ENCODE measurements at regions not wholly inside any gene's neighbourhood (a gene's known extent, or its start where the extent isn't known, plus 50 kb on each side); places are given as distances from the start of the nearest gene placed in this dataset.

DNA sequence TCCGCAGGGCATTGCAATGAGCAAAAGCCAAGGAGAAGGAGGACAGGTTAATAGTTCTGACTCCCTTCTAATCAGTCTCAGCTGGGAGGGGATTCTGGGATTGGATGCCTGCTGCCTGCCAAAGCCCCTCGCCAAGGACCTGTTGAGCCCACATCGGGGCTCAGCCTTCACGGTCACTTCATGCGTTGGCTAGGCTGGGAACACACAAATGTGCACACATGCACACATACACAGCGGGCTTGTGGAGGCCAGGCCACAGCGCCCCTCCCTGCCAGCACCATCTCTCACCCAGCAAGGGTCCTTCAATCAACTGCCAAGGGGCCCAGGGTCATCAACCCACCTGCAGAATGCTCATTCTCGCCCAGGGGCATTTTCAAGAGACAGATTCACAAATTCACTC is 113.9 kb downstream of the C5orf15 start:
- DNase-seq (ENCODE audit: low read depth): no peak

DNA sequence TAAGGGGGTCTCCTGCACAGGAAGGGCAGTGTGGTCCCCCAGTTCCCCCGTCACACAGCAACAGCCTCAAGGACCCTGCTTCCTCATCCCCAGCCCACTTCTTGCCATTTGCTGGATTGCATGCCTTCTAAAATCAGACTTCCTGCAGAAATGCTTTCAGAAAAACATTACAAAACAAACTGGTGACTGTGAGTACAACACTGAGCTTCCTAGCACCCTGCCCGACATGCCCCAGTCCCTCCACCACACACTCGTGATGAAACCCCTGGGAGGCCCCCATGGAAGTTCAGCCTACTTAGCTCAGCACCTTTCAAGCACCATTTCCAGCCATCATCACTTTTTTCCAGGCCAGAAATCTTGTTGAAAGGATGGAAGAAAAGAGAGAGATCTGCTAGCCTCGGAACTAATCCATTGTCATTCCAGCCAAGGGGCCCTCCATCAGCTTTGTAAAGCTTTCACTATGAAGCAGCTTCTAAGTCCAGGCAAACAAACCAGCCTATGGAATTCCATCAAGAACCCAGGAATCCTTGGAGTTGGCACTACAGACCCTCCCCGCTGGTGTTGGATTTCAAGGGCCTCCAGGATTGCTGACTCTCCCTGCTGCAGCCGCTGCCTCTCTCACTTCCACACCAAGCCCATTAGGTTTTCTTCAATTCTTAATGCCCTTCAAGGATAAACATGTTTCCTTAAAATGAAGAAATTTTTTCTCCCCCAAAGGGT is 114.6 kb downstream of the C5orf15 start:
- no peak for DNase-seq (ENCODE audit: low read depth)

DNA sequence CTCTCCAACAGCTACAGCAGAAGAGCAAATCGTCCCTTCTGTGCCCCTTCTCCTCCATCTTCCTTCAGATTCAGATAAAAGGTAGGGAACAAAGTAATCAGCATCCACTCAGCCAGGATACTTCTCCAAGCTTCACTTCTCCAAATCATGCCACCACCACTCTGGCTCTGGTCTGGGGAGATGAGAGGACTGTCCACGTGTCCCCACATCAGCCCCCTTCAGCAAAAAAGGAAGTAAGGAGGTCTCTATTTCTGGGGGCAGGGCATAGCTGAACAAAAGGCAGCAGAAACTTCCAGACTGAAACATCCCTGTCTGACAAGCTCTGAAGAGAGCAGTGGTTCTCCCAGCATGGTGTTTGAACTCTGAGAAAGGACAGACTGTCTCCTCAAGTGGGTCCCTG is 116.9 kb downstream of the C5orf15 start:
- no peak for DNase-seq (ENCODE audit: low read depth)

GRCh38 chr5:133850811-133851210 is 117.6 kb downstream of the C5orf15 start:
- no peak for DNase-seq (ENCODE audit: low read depth)

DNA sequence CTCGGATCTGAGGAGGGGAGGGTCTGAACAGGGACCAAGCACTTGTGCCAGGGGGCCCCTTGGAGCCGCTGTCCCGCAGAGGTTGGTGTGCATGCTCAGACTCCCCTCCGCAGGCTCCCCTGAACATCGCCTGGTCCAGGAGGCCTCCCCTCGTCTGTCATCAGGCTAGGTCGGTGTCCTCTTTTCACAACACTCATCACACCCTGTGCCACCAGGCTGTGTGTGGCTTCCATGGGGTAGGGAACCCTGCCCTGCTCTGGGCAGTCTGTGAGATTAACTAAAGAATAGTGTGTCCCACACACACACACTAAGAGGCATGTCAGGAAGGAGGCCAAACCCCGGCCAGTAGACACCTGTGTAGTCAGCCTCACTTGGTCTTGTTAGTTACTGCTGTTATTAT is 119.3 kb downstream of the C5orf15 start:
- no peak for DNase-seq (ENCODE audit: low read depth)

DNA sequence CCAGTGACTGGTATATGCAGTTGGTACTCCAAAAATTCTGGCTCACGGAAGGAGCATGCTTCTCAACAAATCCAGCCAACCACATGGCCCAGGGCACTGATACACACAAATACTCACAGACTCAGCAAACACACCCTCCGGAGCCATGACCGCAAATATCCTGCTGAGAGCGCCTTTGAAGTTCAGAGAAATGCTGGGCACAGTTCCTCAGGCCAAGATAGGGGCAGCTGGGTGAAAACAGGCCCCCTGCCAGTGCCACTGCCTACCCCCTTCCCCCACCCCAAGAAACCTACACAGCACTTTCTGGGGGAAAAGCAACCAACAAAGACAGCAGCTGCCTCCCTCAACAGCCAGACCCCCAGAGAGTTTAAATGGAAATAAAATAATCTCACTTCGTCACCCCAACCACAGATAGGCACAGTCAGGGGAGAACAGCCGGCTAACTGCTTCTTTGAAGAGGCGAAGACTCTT is 120.0 kb downstream of the C5orf15 start:
- DNase-seq (ENCODE audit: low read depth): no peak

DNA sequence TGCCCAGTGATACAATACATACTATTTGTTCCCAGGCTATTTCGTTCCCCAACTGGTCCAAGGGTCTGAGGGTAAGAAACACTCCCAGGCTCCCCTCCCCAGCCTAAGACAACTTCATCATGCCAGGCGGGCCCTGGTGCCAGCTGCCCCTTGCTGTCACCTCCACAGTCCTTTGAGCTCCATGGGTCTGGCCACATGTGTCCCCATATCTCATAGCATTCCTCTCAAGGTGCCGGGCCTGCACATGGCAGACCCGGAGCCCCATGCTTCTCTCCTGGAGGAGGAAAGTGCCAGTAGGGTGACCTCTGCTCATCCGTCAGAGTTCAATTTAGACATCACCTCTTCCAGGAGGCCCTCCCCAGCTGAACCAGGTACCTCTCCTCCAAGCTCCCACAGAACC is 120.5 kb downstream of the C5orf15 start:
- no peak for DNase-seq (ENCODE audit: low read depth)

- no peak for DNase-seq (ENCODE audit: low read depth)
Measured at GRCh38 chr5:133847301-133847700, 121.1 kb downstream of the C5orf15 start.

DNA sequence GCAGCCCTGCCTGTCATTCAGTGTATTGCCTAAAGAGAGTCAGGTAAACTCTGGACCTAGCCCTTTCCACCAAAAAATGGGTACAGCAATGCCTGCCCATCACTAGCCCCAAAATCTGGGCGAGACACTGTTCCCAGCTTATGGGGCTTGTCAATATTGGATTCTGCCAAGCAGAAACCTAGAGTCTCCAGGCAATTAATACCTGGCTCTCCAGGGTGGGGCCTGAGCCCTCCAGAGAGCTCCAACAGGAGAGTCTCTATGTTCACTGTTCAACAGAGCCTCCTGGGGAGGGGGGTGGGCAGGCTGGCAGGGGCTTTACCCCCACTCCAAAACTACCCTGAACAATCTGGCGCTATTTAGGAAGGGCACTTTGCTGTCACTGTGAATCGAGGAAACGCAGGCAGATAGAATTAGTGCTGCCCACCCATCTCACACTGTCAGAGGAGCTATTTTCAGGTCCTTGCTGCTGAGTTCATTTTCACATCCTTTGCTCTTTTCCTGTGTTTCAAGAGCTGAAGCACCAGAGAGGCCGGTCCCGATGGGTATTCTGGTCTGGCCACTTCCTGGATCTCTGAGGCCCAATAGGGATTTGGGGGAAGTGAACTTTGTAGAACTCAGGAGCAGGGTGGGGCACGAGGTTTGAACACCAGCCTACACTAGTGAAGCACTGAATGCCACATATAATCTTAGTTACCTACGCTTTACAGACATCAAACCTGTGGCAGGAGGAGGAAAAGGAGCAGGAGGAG is 121.8 kb downstream of the C5orf15 start:
- no peak for DNase-seq (ENCODE audit: low read depth)

DNA sequence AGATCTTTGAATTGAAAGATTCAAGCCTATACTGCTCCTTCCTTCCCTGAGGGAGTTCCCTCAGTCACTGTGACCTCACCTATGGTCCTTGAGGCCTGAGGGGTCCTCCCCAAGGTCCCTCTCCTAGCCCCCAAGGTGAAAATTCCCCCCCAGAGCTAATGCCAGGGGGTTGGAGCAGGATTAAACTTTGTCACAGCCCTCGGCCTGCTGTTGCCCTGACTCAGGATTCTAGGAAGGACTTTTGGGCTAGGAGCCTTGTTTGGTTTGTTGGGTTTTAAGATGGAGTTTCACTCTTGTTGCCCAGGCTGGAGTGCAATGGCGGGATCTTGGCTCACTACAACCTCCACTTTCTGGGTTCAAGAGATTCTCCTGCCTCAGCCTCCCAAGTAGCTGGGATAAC is 123.2 kb downstream of the C5orf15 start:
- DNase-seq (ENCODE audit: low read depth): no peak

DNA sequence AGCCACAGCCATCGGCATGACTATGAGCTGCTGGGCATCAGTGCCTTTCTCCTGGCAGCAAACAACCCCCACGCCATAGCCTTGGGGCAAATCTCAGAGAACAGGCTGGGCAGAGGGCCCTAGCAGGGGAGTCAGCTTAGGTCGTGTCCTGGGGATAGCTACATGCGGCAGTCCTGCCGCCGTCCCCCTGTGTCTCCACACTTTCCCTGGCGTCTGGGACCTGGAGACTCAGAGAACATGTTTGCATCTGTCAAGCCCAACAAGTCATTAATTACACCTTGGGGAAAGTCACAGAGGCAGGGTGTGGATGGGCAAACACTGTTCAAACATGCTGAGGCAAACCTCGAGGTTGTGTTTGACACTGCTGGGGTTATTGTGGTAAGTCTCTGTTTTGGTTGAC is 123.6 kb downstream of the C5orf15 start:
- DNase-seq (ENCODE audit: low read depth): no peak

DNA sequence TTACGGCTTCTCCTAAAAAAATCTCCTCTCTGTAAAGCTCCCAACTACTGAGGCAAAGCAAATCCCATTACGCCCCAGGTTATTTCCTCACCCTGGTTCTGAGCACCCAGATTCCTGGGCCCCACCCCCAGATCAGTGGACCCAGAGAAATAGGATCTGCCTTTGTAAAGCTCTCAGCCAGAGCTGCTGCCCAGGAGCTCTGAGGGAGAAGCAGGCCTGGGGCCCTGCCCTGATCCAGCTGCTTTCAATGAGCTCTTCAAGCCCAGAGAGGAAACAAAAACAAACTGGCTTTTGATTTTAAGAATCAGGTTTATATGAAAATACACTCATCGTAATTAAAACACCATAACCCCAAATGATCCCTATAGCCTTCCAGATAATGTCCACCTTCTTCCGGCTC is 124.5 kb downstream of the C5orf15 start:
- DNase-seq (ENCODE audit: low read depth): no peak

- DNase-seq (ENCODE audit: low read depth): no peak
Measured at GRCh38 chr5:133842846-133843611, 125.4 kb downstream of the C5orf15 start.

GRCh38 chr5:133841831-133842750 is 126.3 kb downstream of the C5orf15 start:
- no peak for DNase-seq (ENCODE audit: low read depth)

GRCh38 chr5:133840168-133840567 is 128.3 kb downstream of the C5orf15 start:
- no peak for DNase-seq (ENCODE audit: low read depth)

- DNase-seq (ENCODE audit: low read depth): no peak
Measured at GRCh38 chr5:133839721-133840120, 128.7 kb downstream of the C5orf15 start.

DNA sequence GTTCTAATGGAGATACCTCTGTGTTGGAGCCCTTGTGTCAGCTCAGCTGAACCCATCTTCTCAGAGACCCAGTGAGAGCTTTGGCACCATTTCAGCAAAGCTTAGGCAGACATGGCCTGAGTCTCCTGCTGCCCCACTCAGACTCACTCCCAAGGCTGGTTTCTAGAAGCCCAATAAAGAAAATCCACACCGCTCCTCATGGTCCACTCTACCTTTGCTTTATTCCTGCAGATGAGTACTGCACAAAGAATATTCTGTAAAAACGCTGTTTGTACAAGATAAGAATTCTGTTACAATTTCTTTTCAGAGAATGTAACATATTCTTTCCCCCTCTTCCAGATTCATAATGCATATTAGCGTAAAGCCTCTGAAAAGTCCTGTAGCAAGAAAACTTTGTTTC is 129.3 kb downstream of the C5orf15 start:
- no peak for DNase-seq (ENCODE audit: low read depth)

GRCh38 chr5:133838286-133838685 is 130.1 kb downstream of the C5orf15 start:
- no peak for DNase-seq (ENCODE audit: low read depth)

DNA sequence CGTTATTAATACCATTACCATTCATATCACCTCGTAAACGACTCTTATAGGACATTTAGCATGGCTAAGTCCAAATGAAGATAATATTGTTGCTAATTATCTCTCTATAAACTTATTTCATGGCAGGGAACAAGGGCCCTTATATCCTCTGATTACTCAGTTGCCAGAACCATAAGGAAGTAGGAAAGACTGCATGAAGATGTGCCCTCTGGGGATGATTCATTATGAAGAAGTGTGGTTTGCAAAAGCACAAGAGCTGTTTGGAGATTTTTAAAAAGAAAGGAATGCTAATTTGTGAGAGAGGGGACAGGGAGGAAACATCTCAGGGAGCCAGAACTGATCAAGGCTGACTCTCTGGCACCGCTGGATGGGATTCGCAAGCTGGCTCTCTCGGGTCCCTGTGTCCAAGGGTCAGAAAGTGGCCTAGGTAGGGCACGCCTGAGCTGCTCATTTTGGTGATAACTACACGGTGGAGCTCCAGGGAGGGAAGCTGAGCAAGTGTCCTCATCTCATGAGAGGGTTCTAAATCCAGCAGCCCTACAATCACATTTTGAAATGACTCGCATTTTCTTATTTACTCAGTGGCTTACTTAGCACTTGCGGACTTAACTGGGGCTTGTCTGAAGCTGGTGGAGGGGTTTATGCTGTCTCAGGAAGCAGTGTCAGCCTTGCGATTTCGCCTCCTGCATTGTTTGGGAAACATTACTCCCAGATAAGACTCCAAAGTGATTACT is 136.8 kb downstream of the C5orf15 start:
- DNase-seq (ENCODE audit: low read depth): no peak

GRCh38 chr5:133830911-133831310 is 137.5 kb downstream of the C5orf15 start:
- DNase-seq (ENCODE audit: low read depth): no peak

DNA sequence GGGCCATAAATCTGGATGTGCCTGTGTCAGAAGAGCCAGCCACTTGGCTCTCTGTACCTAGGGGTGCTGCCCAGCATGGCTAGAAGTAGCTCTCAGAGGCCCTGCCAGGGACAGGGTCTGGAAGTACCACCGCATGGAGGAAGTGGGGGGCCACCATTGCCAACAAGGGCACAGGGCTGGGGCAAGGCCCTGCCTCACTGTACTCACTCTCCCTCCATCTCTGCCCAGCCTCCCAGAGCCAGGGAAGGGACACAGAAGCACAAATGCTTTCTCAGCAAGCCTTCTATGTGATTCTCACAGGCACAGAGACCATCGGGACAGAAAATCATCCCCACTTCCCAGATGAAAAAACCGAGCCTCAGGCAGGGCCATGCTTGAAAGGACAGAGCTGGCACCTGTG is 138.1 kb downstream of the C5orf15 start:
- no peak for DNase-seq (ENCODE audit: low read depth)

Data from stimulated activated CD4-positive, alpha-beta T cell treated with anti-CD3 and anti-CD28 coated beads, Interleukin-2, amount 100 ng/mL, for 4 hours (primary cell).